HG03039 (cell line): ENCODE measurements at regions not wholly inside any gene's neighbourhood (a gene's known extent, or its start where the extent isn't known, plus 50 kb on each side); places are given as distances from the start of the nearest gene placed in this dataset.

ENCODE experiments used
- ATAC-seq: cut with Tn5 transposase; IDR thresholded peaks from one replicate; pipeline ENCODE4 v1.9.1; 2021; ENCODE audit warnings: mild to moderate bottlenecking, moderate library complexity; ENCODE audit not compliant: unreplicated experiment

- no peak for ATAC-seq
Observed at GRCh38 chr2:39615675-39616074, 50.0 kb upstream of the TMEM178A start.
